A549 (cell line): ENCODE measurements at regions not wholly inside any gene's neighbourhood (a gene's known extent, or its start where the extent isn't known, plus 50 kb on each side); places are given as distances from the start of the nearest gene placed in this dataset.

Experiments used
- CBX2 ChIP-seq: fragments of 200-600 bp; sonication (generic); IDR thresholded peaks from 2 replicates; pipeline ENCODE4 v1.6.1; 2016; ENCODE audit warnings: low read depth, mild to moderate bottlenecking, borderline replicate concordance
- CEBPB ChIP-seq, 2 experiments: fragments of >200 bp in 1 of 2; sonication (Bioruptor Twin) in 1 of 2; formaldehyde crosslinking in 1 of 2; IDR thresholded peaks; 2 replicates each; pipeline ENCODE4 v1.6.1; 2012 to 2016
- CHD2 ChIP-seq: fragments of 150-350 bp; IDR thresholded peaks from 2 replicates; pipeline ENCODE4 v1.6.1; 2014; ENCODE audit warnings: low read length; ENCODE audit not compliant: partially characterized antibody
- CTCF ChIP-seq: fragments of >200 bp; sonication (Bioruptor Twin); formaldehyde crosslinking; IDR thresholded peaks from 3 replicates; pipeline ENCODE4 v1.5.1; 2016
- EHMT2 ChIP-seq: fragments of 200-600 bp; sonication (generic); IDR thresholded peaks from 2 replicates; pipeline ENCODE4 v1.6.1; 2016; ENCODE audit warnings: antibody characterized with exemption, low read depth, mild to moderate bottlenecking, moderate library complexity
- FOSL2 ChIP-seq, 2 experiments: fragments of 450-650 bp in 1 of 2; fragments of >200 bp in 1 of 2; sonication (Bioruptor Twin) in 1 of 2; formaldehyde crosslinking; IDR thresholded peaks; 2 replicates each; pipeline versions ENCODE4 v1.5.0 to v1.6.1; 2016 to 2020; ENCODE audit warnings: mild to moderate bottlenecking in 1 of 2, moderate library complexity in 1 of 2
- KDM1A ChIP-seq: fragments of 200-600 bp; sonication (generic); IDR thresholded peaks from 2 replicates; pipeline ENCODE4 v1.6.1; 2016; ENCODE audit warnings: low read depth, mild to moderate bottlenecking
- MAFK ChIP-seq: fragments of 450-650 bp; IDR thresholded peaks from 2 replicates; pipeline ENCODE4 v1.6.1; 2014; ENCODE audit not compliant: partially characterized antibody
- MAZ ChIP-seq: fragments of 150-350 bp; IDR thresholded peaks from 2 replicates; pipeline ENCODE4 v1.6.1; 2014; ENCODE audit warnings: antibody characterized with exemption, low read depth, low read length, borderline replicate concordance
- MYC ChIP-seq: IDR thresholded peaks from 2 replicates; pipeline ENCODE4 v1.6.1; 2012; ENCODE audit warnings: mild to moderate bottlenecking, inconsistent platforms, low read length, improper control_type of control experiment, borderline replicate concordance
- PBX3 ChIP-seq: IDR thresholded peaks from 2 replicates; pipeline ENCODE4 v1.6.1; 2012
- POLR2A ChIP-seq: IDR thresholded peaks from 2 replicates; pipeline ENCODE4 v1.6.1; 2012; ENCODE audit warnings: mild to moderate bottlenecking, low read length
- SMC3 ChIP-seq: fragments of >200 bp; sonication (Bioruptor Twin); formaldehyde crosslinking; IDR thresholded peaks from 3 replicates; pipeline ENCODE4 v1.6.1; 2018; ENCODE audit warnings: inconsistent platforms
- ZC3H11A ChIP-seq: fragments of 450-650 bp; IDR thresholded peaks from 2 replicates; pipeline ENCODE4 v1.6.1; 2014; ENCODE audit warnings: antibody characterized with exemption, mild to moderate bottlenecking

GRCh38 chr7:46775776-46776175, 806.1 kb downstream of the TNS3 start:
- TF ChIP-seq MAZ (no peak), PBX3 (no peak), CTCF (no peak), CEBPB (IDR thresholded peaks at IDR 0.05) (no peak), KDM1A (no peak), MYC (no peak), CHD2 (no peak), MAFK (no peak), SMC3 (no peak), ZC3H11A (no peak), CBX2 (no peak), EHMT2 (no peak), POLR2A (no peak), FOSL2 (IDR thresholded peaks at IDR 0.05) (no peak), FOSL2 (CRISPR knock-in tag; IDR thresholded peaks at IDR 0.05) (no peak)
